GM18520 (cell line): ENCODE measurements at regions not wholly inside any gene's neighbourhood (a gene's known extent, or its start where the extent isn't known, plus 50 kb on each side); places are given as distances from the start of the nearest gene placed in this dataset.

ENCODE experiments used
- ATAC-seq: cut with Tn5 transposase; IDR thresholded peaks from one replicate; pipeline ENCODE4 v1.9.1; 2021; ENCODE audit not compliant: unreplicated experiment

DNA sequence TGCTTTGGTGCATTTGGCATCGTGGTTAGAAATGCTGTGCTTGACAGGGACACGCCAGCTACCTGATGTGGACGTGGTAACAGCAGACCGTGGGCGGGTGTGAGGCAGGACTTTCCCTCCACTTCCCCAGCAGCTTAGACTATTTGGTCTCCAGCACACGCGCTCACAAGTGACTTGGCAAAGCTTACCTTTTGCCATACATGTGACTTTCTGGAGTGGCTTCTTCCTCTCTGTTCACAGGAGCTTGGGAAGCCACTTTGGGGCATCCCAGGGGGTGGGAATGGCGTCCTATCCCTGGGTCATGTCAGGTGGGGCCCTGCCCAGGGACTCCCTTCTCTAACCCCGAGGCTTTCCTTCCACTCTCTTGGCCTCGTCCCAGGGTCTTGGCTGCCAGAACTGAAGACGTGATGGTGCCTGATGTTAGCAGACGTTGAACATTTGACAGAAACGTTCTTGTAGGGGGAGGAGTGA lies 228.7 kb upstream of the KLF6 start:
- peak; percentile 58 for ATAC-seq

DNA sequence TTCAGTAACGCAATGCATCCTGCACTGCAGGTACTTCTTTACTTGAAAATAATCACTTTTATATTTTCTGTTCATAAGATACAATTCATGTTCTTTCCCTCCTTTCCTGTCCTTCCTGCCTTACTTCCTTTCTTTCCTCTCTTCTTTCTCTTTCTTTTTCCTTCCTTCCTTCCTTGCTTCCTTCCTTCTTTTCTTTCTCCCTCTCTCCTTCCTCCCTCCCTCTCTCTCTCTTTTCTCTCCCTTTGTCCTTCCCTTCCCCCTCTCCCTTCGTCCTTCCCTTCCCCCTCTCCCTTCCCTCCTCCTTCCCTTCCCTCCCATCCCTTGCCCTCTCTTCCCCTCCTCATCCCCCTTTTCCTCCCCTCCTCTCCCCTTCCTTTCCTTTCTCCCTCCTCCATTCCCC lies 227.8 kb upstream of the KLF6 start:
- ATAC-seq, result no peak

DNA sequence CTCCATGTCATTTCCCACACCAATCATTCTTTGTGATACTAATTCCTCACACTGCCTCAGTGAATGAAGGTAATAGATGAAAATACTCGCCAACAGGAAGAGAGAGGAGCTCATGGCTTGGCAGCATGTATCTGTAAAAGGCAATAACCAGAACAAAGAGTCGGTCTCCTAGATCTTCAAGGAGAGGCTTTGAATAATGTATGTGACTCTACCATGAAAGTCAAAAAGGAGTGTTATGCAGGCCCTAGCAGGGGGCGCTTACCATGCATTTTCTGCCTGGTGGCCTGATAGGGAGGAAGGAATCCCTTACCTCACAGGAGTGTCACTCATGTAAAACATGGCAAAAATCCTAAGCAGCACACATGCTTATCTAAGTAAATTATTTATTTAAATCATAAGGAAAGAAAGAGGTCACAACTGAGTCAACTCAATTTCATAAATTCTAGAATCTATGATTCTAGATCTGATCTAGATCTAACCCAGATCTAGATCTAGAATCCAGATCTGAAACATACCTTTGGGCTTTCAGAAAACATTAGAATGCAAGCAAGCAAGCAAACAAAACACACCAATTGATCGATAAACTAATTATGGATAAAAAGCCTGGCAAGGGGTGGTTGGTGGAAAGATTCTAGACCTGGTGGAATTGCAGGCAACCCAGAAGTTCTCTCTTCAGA lies 226.3 kb upstream of the KLF6 start:
- no peak for ATAC-seq

DNA sequence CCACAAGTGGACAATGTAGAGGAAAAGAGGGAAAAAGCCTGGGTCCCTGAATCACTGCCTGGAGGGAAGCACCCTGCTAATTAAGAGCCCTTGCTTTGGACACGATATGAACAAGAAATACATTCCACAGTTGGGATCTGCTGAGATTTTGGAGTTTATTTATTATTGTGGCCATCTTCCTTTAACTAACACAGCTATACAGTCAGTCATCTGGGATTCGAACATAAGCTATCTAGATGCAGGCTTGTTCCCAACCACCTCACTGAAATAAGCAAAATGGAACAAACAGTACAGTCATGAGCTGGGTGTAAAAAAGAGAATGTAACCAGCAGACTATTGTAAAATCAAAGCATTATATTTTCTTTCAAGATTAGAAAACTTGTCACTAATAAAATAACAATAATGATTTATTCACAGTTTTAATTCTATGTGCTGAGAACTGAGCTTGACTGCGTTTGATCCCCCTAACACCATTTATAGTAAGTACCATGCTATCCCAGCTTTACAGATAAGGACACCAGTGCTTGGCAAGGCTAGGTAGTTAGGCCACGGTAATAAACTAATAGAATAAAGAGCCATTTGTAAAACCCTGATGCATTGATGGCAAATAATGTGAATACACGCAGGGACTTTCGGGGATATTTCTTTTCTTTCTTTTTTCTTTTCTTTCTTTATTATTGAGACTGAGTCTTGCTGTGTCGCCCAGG lies 223.8 kb upstream of the KLF6 start:
- ATAC-seq, result no peak

DNA sequence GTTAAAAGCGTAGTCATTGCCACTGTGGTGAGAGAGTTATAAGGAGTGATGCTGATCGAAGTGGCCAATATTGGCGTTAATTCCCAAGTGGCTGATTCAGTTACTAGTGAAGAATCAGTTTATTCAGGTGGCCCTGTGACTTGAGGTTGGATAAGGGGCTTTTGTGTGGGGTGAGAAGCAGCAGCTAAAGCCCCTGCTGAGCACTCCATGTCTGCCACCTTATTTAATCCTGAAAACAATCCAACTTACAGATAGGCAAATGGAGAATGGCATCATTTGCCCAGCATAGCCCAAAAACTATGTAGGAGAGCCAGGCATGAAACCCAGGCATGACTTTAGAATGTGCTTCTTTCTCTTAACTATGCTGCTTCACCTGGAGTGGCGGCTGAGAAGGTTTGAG lies 222.8 kb upstream of the KLF6 start:
- no peak for ATAC-seq

DNA sequence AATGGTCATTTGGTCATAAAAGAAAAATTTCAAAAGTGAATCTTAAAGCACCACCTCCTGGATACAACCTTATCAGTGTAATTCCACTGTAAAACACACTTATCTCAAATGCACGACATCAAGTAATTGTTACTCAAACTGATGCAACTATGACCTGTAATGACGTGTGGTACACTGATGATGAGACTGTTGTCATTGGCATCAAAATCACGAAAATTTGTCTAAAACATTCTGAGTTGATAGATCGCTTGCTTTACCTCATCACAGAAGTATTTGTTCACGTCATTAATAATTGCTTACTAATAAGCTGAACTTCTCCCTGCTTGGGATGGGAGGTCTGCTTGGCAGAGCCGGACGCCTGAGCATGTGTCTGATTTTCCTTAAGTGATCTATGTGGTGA lies 221.8 kb upstream of the KLF6 start:
- no peak for ATAC-seq

DNA sequence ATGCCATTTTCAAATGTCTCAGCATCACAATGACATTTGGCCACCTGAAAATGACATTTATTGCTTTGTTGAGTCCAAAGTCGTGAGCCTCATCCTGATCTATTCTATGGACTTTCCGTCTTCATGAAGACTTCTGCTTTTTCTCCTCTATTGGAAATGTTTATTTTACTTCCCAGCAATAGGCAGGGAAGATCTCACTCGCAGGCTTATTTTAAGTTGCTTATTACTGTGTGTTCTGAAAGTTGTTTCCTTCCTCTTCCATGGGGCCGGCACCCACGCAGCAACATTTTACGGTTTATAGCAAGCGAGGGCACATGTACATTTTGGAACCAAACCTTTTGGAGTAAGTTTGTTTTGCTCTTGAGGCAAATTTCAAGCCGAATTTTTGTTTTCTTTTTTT lies 221.0 kb upstream of the KLF6 start:
- no peak for ATAC-seq

DNA sequence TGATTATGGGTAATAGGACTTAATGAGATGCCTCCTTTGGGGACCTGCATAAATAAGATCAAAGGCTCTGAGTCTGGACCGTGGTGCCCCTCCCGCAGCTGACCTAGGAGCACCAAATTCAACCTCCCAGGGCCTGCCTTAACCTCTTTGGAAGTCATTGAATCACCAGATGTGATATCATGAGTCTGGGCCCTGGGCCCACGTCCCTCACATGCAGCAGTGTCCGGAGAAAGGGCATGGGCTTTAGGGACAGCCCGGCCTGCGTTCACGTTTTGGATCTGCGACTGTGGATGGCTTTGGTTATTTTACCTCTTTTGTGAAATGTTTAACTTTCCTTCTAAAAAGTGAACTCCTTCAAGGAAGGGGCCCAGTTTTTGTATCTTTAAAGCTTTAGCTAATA lies 220.0 kb upstream of the KLF6 start:
- no peak for ATAC-seq

DNA sequence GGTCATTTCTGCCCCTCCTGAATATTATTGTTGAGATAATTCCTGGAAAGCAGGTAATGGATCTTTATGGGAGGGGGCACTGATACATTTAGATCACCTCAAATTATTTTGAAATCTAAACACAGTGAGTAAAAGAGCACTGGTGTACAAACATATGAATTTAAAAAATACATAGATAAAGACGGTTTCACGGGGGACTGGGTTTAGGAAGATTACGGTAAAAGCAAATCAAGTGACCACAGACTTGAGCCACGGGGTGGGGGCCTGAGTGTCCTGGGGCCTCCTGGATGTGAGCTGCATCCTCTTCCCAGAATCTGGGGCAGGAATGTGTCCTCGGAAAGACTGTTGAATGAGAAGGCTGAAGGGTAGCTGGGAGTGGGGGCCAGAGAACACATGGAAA lies 219.1 kb upstream of the KLF6 start:
- ATAC-seq, result no peak

DNA sequence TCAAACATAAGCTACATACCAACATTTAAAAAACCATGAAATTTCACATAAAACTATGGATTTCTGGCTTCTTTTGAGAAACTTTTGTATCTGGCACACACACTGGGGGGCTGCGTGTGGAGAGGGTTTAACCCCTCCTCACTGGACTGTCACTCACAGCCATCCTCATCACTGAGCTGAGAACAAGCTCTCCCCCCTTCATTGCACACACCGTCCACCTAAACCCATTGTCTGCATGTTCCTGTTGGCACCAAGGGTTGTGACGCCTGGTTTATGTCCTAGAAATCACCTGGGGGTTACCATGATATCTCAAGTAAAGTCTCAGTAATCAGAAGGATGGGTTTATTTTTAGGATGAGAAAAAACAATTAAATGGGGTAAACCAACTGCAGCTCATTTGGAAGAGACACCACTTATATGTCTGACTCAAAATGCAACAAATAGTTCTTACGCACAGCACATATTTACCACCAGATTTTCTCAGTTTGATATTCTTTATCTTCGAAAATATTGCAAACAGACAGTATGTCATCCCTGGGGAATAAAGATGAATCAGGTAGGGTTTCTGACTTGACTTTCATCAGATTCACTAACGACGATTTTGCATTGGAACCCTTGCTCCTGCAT lies 218.5 kb upstream of the KLF6 start:
- no peak for ATAC-seq

DNA sequence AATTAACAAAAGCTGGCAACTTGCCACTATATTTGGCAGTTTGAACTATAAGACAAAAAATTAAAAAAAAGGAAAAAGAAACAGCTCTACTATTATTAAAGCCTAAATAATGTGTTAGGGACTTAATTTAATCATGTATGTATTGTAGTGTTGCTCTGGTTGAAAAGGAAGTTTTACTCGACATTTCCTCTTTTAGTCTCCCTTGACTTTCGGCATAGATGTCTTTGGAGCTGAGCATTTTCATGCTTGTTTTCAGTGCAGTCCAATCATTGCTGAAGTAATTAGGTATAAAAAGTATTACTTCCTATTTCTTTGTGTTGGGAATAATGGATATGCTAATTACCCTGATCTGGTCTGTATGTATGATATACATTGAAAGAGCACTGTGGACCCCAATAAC lies 216.8 kb upstream of the KLF6 start:
- no peak for ATAC-seq

DNA sequence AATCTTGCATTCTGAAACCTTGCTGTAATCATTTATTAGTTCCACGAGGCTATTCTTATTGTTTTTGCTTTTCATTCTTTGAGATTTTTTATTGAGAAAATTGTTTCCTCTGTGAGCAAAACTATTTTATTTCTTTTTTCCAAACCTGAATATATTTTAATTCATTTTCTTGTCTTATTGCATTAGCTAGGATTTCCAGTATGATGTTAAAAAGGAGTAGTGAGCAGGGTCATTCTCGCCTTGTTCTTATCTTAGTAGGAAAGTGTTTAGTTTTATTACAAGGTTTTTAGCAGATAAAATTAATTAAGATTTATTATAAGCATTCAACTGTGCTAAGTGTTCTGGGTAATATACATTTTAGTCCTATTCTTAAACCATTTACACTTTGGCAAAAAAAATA lies 214.6 kb upstream of the KLF6 start:
- ATAC-seq, result no peak

DNA sequence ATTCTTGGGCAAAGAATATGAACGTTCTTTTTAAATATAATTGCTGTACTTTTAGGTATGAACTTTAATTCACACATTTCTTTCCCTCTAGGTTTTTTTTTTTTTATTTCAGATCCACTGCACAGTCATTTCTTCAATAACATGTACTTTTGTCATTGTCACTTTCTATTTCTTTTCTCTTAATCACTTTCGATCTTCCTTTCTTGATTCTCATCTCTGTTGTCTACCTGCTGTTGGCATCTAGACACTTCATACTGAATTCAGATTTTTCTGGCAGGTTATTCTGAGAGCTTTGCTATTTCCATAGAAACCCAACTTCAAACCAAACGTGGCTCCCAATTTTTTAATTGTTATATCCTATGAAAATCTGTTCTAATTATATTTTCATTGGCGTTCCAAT lies 211.7 kb upstream of the KLF6 start:
- no peak for ATAC-seq

DNA sequence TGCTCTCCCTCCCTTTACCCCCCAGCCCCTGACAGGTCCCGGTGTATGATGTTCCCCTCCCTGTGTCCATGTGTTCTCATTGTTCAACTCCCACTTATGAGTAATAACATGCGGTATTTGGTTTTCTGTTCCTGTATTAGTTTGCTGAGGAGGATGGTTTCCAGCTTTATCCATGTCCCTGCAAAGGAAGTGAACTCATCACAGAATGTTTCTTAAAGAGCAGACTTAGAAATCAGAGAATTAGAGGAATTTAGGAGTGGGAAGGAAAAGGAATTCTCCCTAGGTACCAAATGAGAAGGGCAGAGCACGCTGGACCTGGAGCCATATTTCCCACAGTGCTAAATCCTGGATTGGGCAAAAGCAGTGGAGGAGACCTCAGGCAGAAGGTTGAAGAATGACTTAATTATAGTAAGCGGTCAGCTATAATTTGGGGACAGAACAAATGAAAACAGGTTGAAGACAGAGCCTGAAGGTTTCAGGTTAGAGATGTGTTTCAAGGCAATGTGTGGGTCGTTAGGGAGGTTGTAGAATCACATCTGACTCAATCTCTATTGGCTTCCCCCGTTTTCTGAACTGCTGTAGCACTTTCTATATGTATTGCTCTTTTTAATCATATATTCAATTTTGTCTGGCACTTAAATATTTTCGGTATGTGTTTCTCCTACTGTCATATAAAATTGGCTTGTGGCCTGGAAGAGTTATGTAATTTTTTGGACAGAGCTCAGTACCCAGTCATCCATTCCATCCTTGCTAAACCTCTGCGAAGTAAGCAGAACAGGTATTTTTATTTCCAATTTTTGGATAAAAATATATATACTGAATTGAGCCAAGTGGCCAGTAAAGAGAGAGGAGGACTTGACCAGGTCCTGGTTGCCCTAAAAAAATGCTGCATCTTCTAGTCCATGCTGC lies 210.5 kb upstream of the KLF6 start:
- no peak for ATAC-seq

DNA sequence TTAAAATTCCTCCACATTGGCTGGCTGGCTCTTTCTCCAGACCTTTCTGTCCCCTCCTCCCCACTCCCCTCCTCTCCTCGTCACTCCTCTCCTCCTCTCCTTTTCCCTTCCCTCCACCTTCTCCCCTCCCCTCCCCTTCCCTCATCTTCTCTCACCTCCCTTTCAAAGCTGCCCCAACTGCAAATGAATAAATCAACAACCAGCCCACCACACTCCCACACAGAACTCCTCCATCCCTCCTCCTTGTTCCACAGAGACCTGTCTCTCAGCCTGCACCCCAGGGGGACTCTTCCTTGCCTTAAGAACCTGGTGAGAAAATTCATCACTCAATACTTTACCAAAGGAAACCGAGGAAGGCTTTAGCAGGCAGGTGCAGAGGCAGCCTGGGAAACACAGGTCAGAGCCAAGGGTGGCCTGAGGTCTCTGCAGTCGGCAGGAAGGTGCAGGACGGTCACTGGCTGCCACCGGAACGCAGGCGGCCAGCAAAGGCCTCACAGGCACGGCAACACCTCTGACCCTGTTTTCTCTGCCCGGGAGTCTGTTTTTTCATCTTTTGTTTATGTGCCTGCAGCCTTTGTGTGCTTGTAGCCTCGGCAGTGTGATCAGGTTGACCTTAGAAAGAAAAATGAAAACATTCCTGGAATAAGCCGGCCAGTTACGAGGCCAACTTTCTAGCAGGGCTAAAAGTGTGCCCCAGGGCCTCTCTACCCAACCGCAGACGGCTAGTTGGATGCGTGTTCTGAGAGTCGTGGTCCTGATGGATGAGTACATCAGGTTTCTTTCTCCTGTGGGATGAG lies 207.6 kb upstream of the KLF6 start:
- ATAC-seq, result no peak

DNA sequence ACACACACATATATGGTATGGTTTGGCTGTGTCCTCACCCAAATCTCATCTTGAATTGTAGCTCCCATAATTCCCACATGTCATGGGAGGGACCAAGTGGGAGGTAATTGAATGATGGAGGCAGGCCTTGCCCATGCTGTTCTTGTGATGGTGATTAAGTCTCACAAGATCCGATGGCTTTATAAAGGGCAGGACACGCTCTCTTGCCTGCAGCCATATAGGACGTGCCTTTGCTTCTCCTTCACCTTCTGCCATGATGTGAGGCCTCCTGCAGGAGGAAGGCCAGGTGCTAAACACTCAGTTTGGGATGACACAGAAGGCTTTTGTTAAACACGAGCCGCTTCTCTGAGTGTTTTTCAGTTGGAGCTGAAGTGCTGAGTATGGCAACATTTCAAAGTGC lies 205.3 kb upstream of the KLF6 start:
- ATAC-seq, result no peak

DNA sequence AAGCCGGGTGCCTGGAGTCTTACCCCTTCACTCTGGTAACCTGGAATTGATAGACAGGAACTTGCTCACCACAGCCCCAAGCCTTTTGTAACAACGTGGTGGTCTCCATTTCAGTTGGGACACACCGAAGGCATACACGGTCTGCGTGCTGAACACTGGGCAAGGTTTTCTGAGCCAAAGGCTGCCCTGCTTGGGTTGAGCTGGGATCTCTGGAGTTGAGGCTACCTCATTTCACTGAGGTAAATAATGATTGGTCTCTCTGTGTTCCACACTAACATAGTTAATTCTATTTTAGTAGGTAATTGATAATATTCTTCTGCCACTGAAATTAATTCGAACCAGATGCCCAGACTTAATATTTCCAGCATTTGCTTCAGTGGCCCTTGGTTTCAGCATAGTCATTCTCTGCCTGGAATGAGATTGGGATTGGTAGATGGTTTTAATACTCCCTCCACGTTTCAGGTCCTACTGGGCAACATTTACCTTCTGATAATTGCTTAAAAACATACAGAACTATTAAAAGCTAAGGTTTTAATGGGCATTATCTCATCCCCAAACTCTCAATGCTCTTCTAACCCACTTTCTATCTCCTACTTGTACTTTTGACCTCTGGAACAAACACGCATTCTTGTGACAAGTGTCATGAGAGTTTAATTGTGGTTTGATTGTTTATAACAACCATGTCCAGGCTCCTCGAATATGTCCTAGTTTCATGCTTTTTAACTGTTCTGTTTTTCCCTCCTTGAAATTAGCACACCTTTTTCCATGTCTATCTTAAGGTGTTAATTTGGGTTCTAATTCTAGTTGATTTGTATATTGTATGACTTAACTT lies 202.3 kb upstream of the KLF6 start:
- ATAC-seq, result no peak

DNA sequence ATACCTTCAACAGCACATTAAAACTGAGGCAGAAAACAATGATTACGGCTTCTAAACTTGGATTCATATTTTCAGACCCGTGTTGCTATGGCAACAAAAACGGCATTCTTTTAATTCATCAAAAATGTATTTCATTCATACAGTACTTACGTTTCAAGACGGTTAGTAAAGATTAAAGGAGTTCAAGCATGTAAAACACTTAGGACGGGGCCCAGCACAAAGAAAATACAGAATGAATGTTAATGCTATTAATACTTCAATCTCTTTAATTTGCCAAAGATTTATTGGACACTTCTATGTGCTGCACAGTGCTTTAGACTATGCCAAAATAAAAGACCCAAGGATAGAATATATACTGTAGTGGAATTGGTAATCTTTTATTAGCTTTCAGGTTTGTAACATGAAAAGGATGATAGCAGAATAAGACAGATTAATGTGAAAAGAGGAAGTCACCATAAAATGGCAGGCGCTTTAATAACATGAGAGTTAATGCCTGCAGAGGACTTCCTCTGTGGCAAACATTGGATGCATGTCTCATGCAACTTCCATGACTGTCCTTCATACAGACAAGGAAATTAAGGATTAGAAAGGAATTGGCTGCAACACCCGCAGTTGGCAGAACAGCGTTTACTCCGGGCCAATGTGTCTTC lies 201.6 kb upstream of the KLF6 start:
- no peak for ATAC-seq

DNA sequence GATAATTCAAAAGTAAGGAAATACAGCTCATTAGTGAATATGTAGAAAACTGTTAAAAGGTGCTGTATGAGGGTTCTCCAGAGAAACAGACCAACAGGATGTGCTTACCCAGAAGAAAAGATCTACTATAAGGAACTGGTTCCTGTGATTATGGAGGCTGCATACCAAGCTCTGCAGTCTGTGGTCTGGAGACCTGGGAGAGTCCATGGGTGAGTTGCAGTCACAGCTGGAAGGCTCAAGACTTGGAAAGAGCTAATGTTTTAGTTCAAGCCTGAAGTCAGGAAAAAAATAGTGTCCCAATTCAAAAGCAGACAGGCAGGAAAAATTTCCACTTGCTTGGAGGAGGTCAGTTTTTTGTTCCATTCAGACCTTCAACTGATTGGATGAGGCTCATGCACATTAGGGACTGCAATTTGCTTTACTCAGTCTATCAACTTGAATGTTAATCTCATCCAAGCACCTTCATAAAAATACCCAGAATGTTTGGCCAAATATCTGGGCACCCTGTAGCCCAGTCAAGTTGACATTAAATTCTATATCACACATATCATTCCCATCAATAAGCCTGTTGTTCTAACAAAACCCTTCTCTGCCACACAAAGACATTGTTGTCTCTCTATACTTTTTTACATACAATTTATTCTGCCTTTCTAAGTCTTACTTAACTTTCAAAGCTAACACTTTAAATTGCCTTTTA lies 197.9 kb upstream of the KLF6 start:
- ATAC-seq, result no peak
